H1 (cell line): ENCODE measurements at regions not wholly inside any gene's neighbourhood (a gene's known extent, or its start where the extent isn't known, plus 50 kb on each side); places are given as distances from the start of the nearest gene placed in this dataset.

Experiments used
- CTCF ChIA-PET: fragments of 300-600 bp; sonication (Branson Sonifier 250); formaldehyde crosslinking; loops from one replicate; lab custom pipeline; 2021; ENCODE audit not compliant: partially characterized antibody; lab: Charles Lee
- POLR2A ChIA-PET: fragments of 300-600 bp; sonication (Branson Sonifier 250); formaldehyde crosslinking; loops from one replicate; lab custom pipeline; 2021; ENCODE audit warnings: inconsistent platforms; ENCODE audit not compliant: partially characterized antibody; lab: Charles Lee
- DNase-seq, 2 experiments: peaks; one replicate each; pipeline versions ENCODE4 v3.0.0 to v3.0.0-alpha.2; 2010 to 2022; ENCODE audit warnings: low spot score in 2 of 2, low read depth in 1 of 2, mixed read lengths in 1 of 2
- FAIRE-seq: peaks from 2 replicates; lab custom pipeline; 2011; peaks lifted over from hg19 to GRCh38; lab: Jason Lieb, UNC
- H2AFZ ChIP-seq: 2 replicates; pipeline ENCODE4 v1.8.1; 2012; ENCODE audit warnings: low read length, inconsistent platforms
- H2AK5ac ChIP-seq: 2 replicates; pipeline ENCODE4 v1.6.1; 2013; ENCODE audit warnings: low read depth, low read length
- H2BK120ac ChIP-seq: replicated peaks from 2 replicates; pipeline ENCODE3; 2013; ENCODE audit warnings: low read depth, low read length, inconsistent platforms
- H2BK12ac ChIP-seq: 2 replicates; pipeline ENCODE4 v1.6.1; 2013; ENCODE audit warnings: low read depth, low read length
- H2BK15ac ChIP-seq: 2 replicates; pipeline ENCODE4 v1.6.1; 2013; ENCODE audit warnings: low read length
- H2BK20ac ChIP-seq: 2 replicates; pipeline ENCODE4 v1.6.1; 2013; ENCODE audit warnings: low read length
- H2BK5ac ChIP-seq: 2 replicates; pipeline ENCODE4 v1.6.1; 2013; ENCODE audit warnings: low read depth, low read length
- H3K14ac ChIP-seq: 2 replicates; pipeline ENCODE4 v1.6.1; 2013; ENCODE audit warnings: inconsistent platforms; ENCODE audit not compliant: insufficient read length
- H3K18ac ChIP-seq: 2 replicates; pipeline ENCODE4 v1.6.1; 2013; ENCODE audit warnings: low read length; ENCODE audit errors: extremely low read depth
- H3K23ac ChIP-seq: 2 replicates; pipeline ENCODE4 v1.6.1; 2013; ENCODE audit warnings: inconsistent platforms; ENCODE audit not compliant: insufficient read length
- H3K23me2 ChIP-seq: 2 replicates; pipeline ENCODE4 v1.6.1; 2013; ENCODE audit warnings: low read depth, low read length
- H3K27ac ChIP-seq: 2 replicates; pipeline ENCODE4 v1.6.1; 2011; ENCODE audit warnings: low read depth, low read length, inconsistent platforms
- H3K27me3 ChIP-seq, 4 experiments: replicated peaks in 1 of 4; 1 replicate in 1 of 4; 2 replicates in 3 of 4; pipeline versions ENCODE4 v1.6.1 to v1.8.1; 2011 to 2013; ENCODE audit warnings: low read length in 3 of 4, mild to moderate bottlenecking in 3 of 4, inconsistent platforms in 2 of 4, mixed read lengths in 2 of 4, moderate library complexity in 1 of 4; ENCODE audit not compliant: control insufficient read depth in 3 of 4, insufficient read depth in 3 of 4; ENCODE audit errors: extremely low read depth in 1 of 4
- H3K36me3 ChIP-seq, 4 experiments: 2 replicates each; pipeline versions ENCODE4 v1.6.1 to v1.8.1; 2011 to 2013; ENCODE audit warnings: mild to moderate bottlenecking in 4 of 4, low read length in 3 of 4, moderate library complexity in 2 of 4, control low read depth in 1 of 4, inconsistent platforms in 1 of 4; ENCODE audit not compliant: insufficient read depth in 4 of 4, control insufficient read depth in 2 of 4
- H3K4ac ChIP-seq: replicated peaks from 2 replicates; pipeline ENCODE3; 2013; ENCODE audit warnings: low read length, low read depth, mixed read lengths, inconsistent platforms; ENCODE audit not compliant: insufficient read length
- H3K4me1 ChIP-seq, 4 experiments: replicated peaks in 1 of 4; 1 replicate in 1 of 4; 2 replicates in 3 of 4; pipeline versions ENCODE4 v1.6.1 to v1.8.1; 2011 to 2013; ENCODE audit warnings: low read length in 3 of 4, inconsistent platforms in 2 of 4, mixed read lengths in 1 of 4; ENCODE audit not compliant: insufficient read depth in 4 of 4, control insufficient read depth in 3 of 4
- H3K4me2 ChIP-seq, 2 experiments: 2 replicates each; pipeline versions ENCODE4 v1.6.1 to v1.8.1; 2011 to 2013; ENCODE audit warnings: low read depth in 2 of 2, low read length in 2 of 2, control low read depth in 1 of 2, inconsistent platforms in 1 of 2, mild to moderate bottlenecking in 1 of 2; ENCODE audit not compliant: insufficient read depth in 1 of 2
- H3K4me3 ChIP-seq, 4 experiments: fragments of 200-600, 300-600 bp in 1 of 4; sonication (generic), shearing (Covaris generic), sonication (Bioruptor Twin) in 1 of 4; 2 replicates each; pipeline versions ENCODE4 v1.5.1 to v1.8.1; 2011 to 2016; ENCODE audit warnings: low read length in 4 of 4, low read depth in 3 of 4, control low read depth in 2 of 4, inconsistent platforms in 2 of 4, mild to moderate bottlenecking in 2 of 4, mixed read lengths in 1 of 4, moderate library complexity in 1 of 4; ENCODE audit not compliant: insufficient read depth in 2 of 4; ENCODE audit errors: extremely low read depth in 1 of 4
- H3K56ac ChIP-seq: replicated peaks from 2 replicates; pipeline ENCODE3; 2013; ENCODE audit warnings: low read depth, mild to moderate bottlenecking, mixed read lengths, low read length, inconsistent platforms; ENCODE audit not compliant: insufficient read length
- H3K79me1 ChIP-seq: 2 replicates; pipeline ENCODE4 v1.6.1; 2013; ENCODE audit warnings: low read depth, low read length, control low read depth
- H3K79me2 ChIP-seq, 2 experiments: 2 replicates each; pipeline versions ENCODE4 v1.6.1 to v1.8.1; 2012 to 2013; ENCODE audit warnings: low read length in 2 of 2, mild to moderate bottlenecking in 2 of 2, inconsistent platforms in 1 of 2; ENCODE audit not compliant: insufficient read depth in 2 of 2, control insufficient read depth in 1 of 2
- H3K9ac ChIP-seq, 4 experiments: replicated peaks in 1 of 4; 1 replicate in 1 of 4; 2 replicates in 3 of 4; pipeline versions ENCODE4 v1.6.1 to v1.8.1; 2011 to 2013; ENCODE audit warnings: low read depth in 3 of 4, low read length in 3 of 4, control low read depth in 2 of 4, mild to moderate bottlenecking in 2 of 4, moderate library complexity in 2 of 4, inconsistent platforms in 1 of 4; ENCODE audit errors: extremely low read depth in 1 of 4
- H3K9me3 ChIP-seq, 2 experiments: 2 replicates each; pipeline versions ENCODE4 v1.6.1 to v1.8.1; 2012 to 2013; ENCODE audit warnings: mild to moderate bottlenecking in 2 of 2, moderate library complexity in 2 of 2, control low read depth in 1 of 2, inconsistent platforms in 1 of 2, low read depth in 1 of 2, low read length in 1 of 2, mixed read lengths in 1 of 2; ENCODE audit not compliant: insufficient read depth in 2 of 2
- H4K20me1 ChIP-seq, 2 experiments: replicated peaks in 1 of 2; 2 replicates each; pipeline versions ENCODE3 to v1.8.1; 2011 to 2013; ENCODE audit warnings: inconsistent platforms in 2 of 2, low read length in 2 of 2, mild to moderate bottlenecking in 1 of 2; ENCODE audit not compliant: insufficient read depth in 2 of 2, control insufficient read depth in 1 of 2
- H4K5ac ChIP-seq: 2 replicates; pipeline ENCODE4 v1.6.1; 2013; ENCODE audit warnings: low read length, low read depth, mixed read lengths, inconsistent platforms; ENCODE audit not compliant: insufficient read length
- H4K8ac ChIP-seq: 2 replicates; pipeline ENCODE4 v1.8.0; 2013; ENCODE audit warnings: mild to moderate bottlenecking, moderate library complexity, low read length, inconsistent platforms; ENCODE audit not compliant: insufficient read depth; ENCODE audit errors: extremely low read depth
- H4K91ac ChIP-seq: replicated peaks from 2 replicates; pipeline ENCODE3; 2013; ENCODE audit warnings: low read length, mixed read lengths, inconsistent platforms; ENCODE audit not compliant: insufficient read length
- BCL11A ChIP-seq, 2 experiments: IDR thresholded peaks; one replicate each; pipeline ENCODE4 v1.6.1; 2011; ENCODE audit warnings: low read depth in 2 of 2, low read length in 2 of 2, mild to moderate bottlenecking in 2 of 2
- CBX8 ChIP-seq: fragments of 300-800, 300-1000 bp; sonication (generic); IDR thresholded peaks from 2 replicates; pipeline ENCODE4 v1.7.1; 2016; ENCODE audit warnings: low read depth, low read length, borderline replicate concordance
- FOSL1 ChIP-seq: IDR thresholded peaks from 2 replicates; pipeline ENCODE4 v1.6.1; 2011; ENCODE audit warnings: mild to moderate bottlenecking, low read depth, low read length, moderate library complexity; ENCODE audit not compliant: insufficient read depth
- HDAC6 ChIP-seq: IDR thresholded peaks from one replicate; pipeline ENCODE4 v1.7.1; 2012; ENCODE audit warnings: low read depth, mild to moderate bottlenecking, inconsistent platforms, low read length, moderate library complexity
- KDM1A ChIP-seq: fragments of 200-600, 300-600 bp; sonication (generic); IDR thresholded peaks from 2 replicates; pipeline ENCODE4 v1.7.1; 2016; ENCODE audit warnings: mild to moderate bottlenecking, low read length, borderline replicate concordance
- KDM4A ChIP-seq: IDR thresholded peaks from one replicate; pipeline ENCODE4 v1.7.1; 2012; ENCODE audit warnings: low read depth, mild to moderate bottlenecking, moderate library complexity, low read length, inconsistent platforms; ENCODE audit not compliant: severe bottlenecking
- MAFK ChIP-seq: IDR thresholded peaks from 2 replicates; pipeline ENCODE4 v1.6.1; 2012; ENCODE audit warnings: low read depth, mild to moderate bottlenecking, improper control_type of control experiment, low read length
- PHF8 ChIP-seq: fragments of 200-600 bp; sonication (generic); conservative IDR thresholded peaks from 2 replicates; pipeline ENCODE4 v1.7.1; 2012; ENCODE audit warnings: low read depth, mild to moderate bottlenecking, inconsistent platforms, low read length, moderate library complexity
- POLR2A ChIP-seq, 2 experiments: IDR thresholded peaks; 1 replicate in 1 of 2; 2 replicates in 1 of 2; pipeline ENCODE4 v1.6.1; 2011; ENCODE audit warnings: low read depth in 2 of 2, low read length in 2 of 2, mild to moderate bottlenecking in 2 of 2; ENCODE audit errors: control extremely low read depth in 1 of 2
- RFX5 ChIP-seq: IDR thresholded peaks from 2 replicates; pipeline ENCODE4 v1.6.1; 2011; ENCODE audit warnings: low read depth, low read length, improper control_type of control experiment, borderline replicate concordance
- RNF2 ChIP-seq: fragments of 200-900, 300-1000 bp; sonication (generic); IDR thresholded peaks from 2 replicates; pipeline ENCODE4 v1.7.1; 2016; ENCODE audit warnings: borderline replicate concordance, low read depth, mild to moderate bottlenecking, antibody characterized with exemption, low read length; ENCODE audit not compliant: poor library complexity, severe bottlenecking; ENCODE audit errors: missing control alignments
- YY1 ChIP-seq: IDR thresholded peaks from 2 replicates; pipeline ENCODE4 v1.6.1; 2011; ENCODE audit warnings: low read depth, mild to moderate bottlenecking, low read length
- WGBS, 2 experiments: shearing (Covaris generic) in 1 of 2; methylation state at CpG; one replicate each; pipeline versions ENCODE4 v1.1.6 to v1.1.7; 2013 to 2015; ENCODE audit warnings: low lambda C conversion rate in 2 of 2, mixed read lengths in 2 of 2, inconsistent platforms in 1 of 2, low coverage in 1 of 2, missing lambda C conversion rate in 1 of 2; ENCODE audit not compliant: insufficient replicate concordance in 2 of 2, insufficient coverage in 1 of 2, insufficient read length in 1 of 2; ENCODE audit errors: extremely low coverage in 1 of 2, missing lambda C conversion rate in 1 of 2; 5-methylcytosine and 5-hydroxymethylcytosine counted together
- TF ChIP-seq, protein P1 (sequence below): IDR thresholded peaks from 2 replicates; pipeline ENCODE4 v1.6.1; 2011; ENCODE audit warnings: low read length, improper control_type of control experiment
- TF ChIP-seq, protein P2 (sequence below): IDR thresholded peaks from 2 replicates; pipeline ENCODE4 v1.6.1; 2012; ENCODE audit warnings: inconsistent platforms

DNA sequence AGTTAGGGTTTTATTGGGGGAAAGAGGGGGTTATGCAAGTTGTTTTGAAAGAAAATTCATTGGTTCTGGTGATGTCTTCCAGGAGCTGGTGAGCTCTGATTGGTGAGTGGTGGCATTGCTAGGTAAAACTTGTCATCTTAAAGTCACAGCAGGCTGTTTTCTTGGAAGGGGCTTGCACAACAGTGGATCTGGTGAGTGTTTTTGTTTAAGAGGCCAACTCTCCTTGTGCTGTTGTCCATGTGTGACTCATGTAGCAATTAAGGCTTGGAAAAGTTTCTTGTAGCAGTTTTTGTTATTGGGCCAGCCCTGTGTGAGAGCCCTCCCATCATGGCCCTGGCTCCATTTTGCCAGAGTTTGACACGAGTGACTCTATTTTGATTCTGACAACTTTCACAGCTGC lies 109.4 kb downstream of the RFC3 start:
- Histone ChIP-seq H3K4me1 (no peaks in the 10 kb centered on the region), H2BK5ac (no peak overlapping the region), H3K18ac (no peak overlapping the region), H3K14ac (no peak overlapping the region), H2BK15ac (no peak overlapping the region), H2AFZ (no peak overlapping the region), H3K4me3 (no peak overlapping the region), H3K27ac (no peak overlapping the region), H3K79me1 (no peaks in the 10 kb centered on the region), H3K4ac (no peak overlapping the region), H3K36me3 (no peaks in the 10 kb centered on the region), H4K8ac (no peak overlapping the region), H2BK120ac (no peak overlapping the region), H3K27me3 (no peaks in the 10 kb centered on the region), H4K20me1 (peaks cover 0 to 2% of the 10 kb centered on the region in 2 experiments), H3K56ac (no peak overlapping the region), H3K4me2 (no peak overlapping the region), H3K79me2 (no peaks in the 10 kb centered on the region), H3K23ac (no peak overlapping the region), H3K23me2 (no peaks in the 10 kb centered on the region), H3K9me3 (no peaks in the 10 kb centered on the region), H2AK5ac (no peak overlapping the region), H2BK12ac (no peak overlapping the region), H4K5ac (no peak overlapping the region), H2BK20ac (no peak overlapping the region), H3K9ac (no peak overlapping the region), H4K91ac (no peak overlapping the region)
- POLR2A ChIA-PET: no interaction called here
- 94% methylated on average over 1 of the region's 1 CpG; no CpG with 5 or more reads in 1 of the 2 experiments for WGBS, 2 experiments
- FAIRE-seq: no peak
- CTCF ChIA-PET: interaction anchor here (1.0 to 1.1 kb wide), 2 partner anchors 52 to 114 kb away, joined by 3 read pairs; no protein-coding TSS in a partner anchor
- no peak for DNase-seq
- TF ChIP-seq KDM4A (no peak), PHF8 (no peak), HDAC6 (no peak), BCL11A (IDR thresholded peaks at IDR 0.05; ENCODE audit: low read depth in 2 of 2, low read length in 2 of 2) (no peak), RFX5 (no peak), KDM1A (no peak), POLR2A (IDR thresholded peaks at IDR 0.05; ENCODE audit: control extremely low read depth in 1 of 2, low read depth in 2 of 2, low read length in 2 of 2) (no peak), RNF2 (no peak), YY1 (no peak), FOSL1 (no peak), MAFK (no peak), CBX8 (no peak)
- TF ChIP-seq, protein P1, sequence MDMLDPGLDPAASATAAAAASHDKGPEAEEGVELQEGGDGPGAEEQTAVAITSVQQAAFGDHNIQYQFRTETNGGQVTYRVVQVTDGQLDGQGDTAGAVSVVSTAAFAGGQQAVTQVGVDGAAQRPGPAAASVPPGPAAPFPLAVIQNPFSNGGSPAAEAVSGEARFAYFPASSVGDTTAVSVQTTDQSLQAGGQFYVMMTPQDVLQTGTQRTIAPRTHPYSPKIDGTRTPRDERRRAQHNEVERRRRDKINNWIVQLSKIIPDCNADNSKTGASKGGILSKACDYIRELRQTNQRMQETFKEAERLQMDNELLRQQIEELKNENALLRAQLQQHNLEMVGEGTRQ: no peak
- TF ChIP-seq, protein P2, sequence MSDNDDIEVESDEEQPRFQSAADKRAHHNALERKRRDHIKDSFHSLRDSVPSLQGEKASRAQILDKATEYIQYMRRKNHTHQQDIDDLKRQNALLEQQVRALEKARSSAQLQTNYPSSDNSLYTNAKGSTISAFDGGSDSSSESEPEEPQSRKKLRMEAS: no peak
